Loucy (cell line): ENCODE measurements at regions not wholly inside any gene's neighbourhood (a gene's known extent, or its start where the extent isn't known, plus 50 kb on each side); places are given as distances from the start of the nearest gene placed in this dataset.

Source experiments
- H2AFZ ChIP-seq: fragments of 200-600 bp; sonication (generic); 2 replicates; pipeline ENCODE4 v1.6.0; 2016; ENCODE audit warnings: antibody characterized with exemption, mild to moderate bottlenecking, low read length, moderate library complexity
- H3F3A ChIP-seq: fragments of 200-600 bp; 2 replicates; pipeline ENCODE4 v1.6.0; 2016; ENCODE audit warnings: antibody characterized with exemption, low read depth, mild to moderate bottlenecking
- H3K27me3 ChIP-seq: fragments of 200-600 bp; sonication (generic); 2 replicates; pipeline ENCODE4 v1.6.1; 2014; ENCODE audit warnings: low read length, mild to moderate bottlenecking; ENCODE audit not compliant: insufficient read depth, poor library complexity, severe bottlenecking
- H3K36me3 ChIP-seq: fragments of 200-600 bp; sonication (generic); 2 replicates; pipeline ENCODE4 v1.6.1; 2016; ENCODE audit warnings: low read length; ENCODE audit not compliant: insufficient read depth
- H3K4me1 ChIP-seq: fragments of 200-600 bp; sonication (generic); 2 replicates; pipeline ENCODE4 v1.5.1; 2014; ENCODE audit warnings: low read length, mild to moderate bottlenecking; ENCODE audit not compliant: insufficient read depth, poor library complexity, severe bottlenecking
- H3K4me2 ChIP-seq: fragments of 200-600 bp; sonication (generic); 2 replicates; pipeline ENCODE4 v1.6.0; 2014; ENCODE audit warnings: antibody characterized with exemption, low read length, low read depth, mild to moderate bottlenecking; ENCODE audit not compliant: poor library complexity, severe bottlenecking
- H3K4me3 ChIP-seq: fragments of 200-600 bp; sonication (generic); 2 replicates; pipeline ENCODE4 v1.5.1; 2014; ENCODE audit warnings: low read length, mild to moderate bottlenecking, mixed read lengths; ENCODE audit not compliant: poor library complexity, severe bottlenecking
- H3K79me2 ChIP-seq: fragments of 200-600 bp; sonication (generic); 2 replicates; pipeline ENCODE4 v1.6.1; 2014; ENCODE audit warnings: low read length; ENCODE audit not compliant: insufficient read depth
- H3K9ac ChIP-seq: fragments of 200-600 bp; sonication (generic); 2 replicates; pipeline ENCODE4 v1.6.0; 2014; ENCODE audit warnings: mild to moderate bottlenecking, low read depth, low read length, moderate library complexity; ENCODE audit not compliant: poor library complexity, severe bottlenecking
- H3K9me2 ChIP-seq: fragments of 200-600 bp; sonication (generic); replicated peaks from 2 replicates; pipeline ENCODE4 v1.6.1; 2016; ENCODE audit warnings: low read depth, low read length, mixed read lengths
- H3K9me3 ChIP-seq: fragments of 200-600 bp; sonication (generic); 2 replicates; pipeline ENCODE4 v1.6.1; 2014; ENCODE audit warnings: mild to moderate bottlenecking, antibody characterized with exemption, low read length, low read depth; ENCODE audit not compliant: insufficient read depth
- H4K20me1 ChIP-seq: fragments of 200-600 bp; sonication (generic); 2 replicates; pipeline ENCODE4 v1.6.0; 2014; ENCODE audit warnings: antibody characterized with exemption, low read length, mild to moderate bottlenecking; ENCODE audit not compliant: insufficient read depth, poor library complexity, severe bottlenecking
- CTCF ChIP-seq: fragments of 200-600 bp; sonication (generic); conservative IDR thresholded peaks from 2 replicates; pipeline ENCODE4 v1.5.1; 2014; ENCODE audit warnings: mild to moderate bottlenecking, antibody characterized with exemption, low read length
- EZH2phosphoT487 ChIP-seq: fragments of 200-600 bp; IDR thresholded peaks from 2 replicates; pipeline ENCODE4 v1.6.1; 2018; ENCODE audit warnings: antibody characterized with exemption, mild to moderate bottlenecking, moderate library complexity, borderline replicate concordance

- no peak overlapping the region for H3K4me3 ChIP-seq
- H3K79me2 ChIP-seq, result no peaks in the 10 kb centered on the region
- no peaks in the 10 kb centered on the region for H3K4me1 ChIP-seq
- H4K20me1 ChIP-seq, result no peaks in the 10 kb centered on the region
- TF ChIP-seq EZH2phosphoT487, result no peak
- TF ChIP-seq CTCF, result no peak
- no peaks in the 10 kb centered on the region; the same call in 1 of the 2 replicates for H3K9me3 ChIP-seq
- no peak overlapping the region for H3K4me2 ChIP-seq
- no peaks in the 10 kb centered on the region for H3K9me2 ChIP-seq
- H3K36me3 ChIP-seq, result no peaks in the 10 kb centered on the region
- no peak overlapping the region for H2AFZ ChIP-seq
- H3K27me3 ChIP-seq, result no peaks in the 10 kb centered on the region
- H3F3A ChIP-seq, result no peaks in the 10 kb centered on the region
- no peak overlapping the region for H3K9ac ChIP-seq
Measured at GRCh38 chr16:64829678-64830077, 292.2 kb downstream of the CDH11 start.

- H2AFZ ChIP-seq, result no peak overlapping the region
- no peak overlapping the region for H3K9ac ChIP-seq
- no peak overlapping the region for H3K4me2 ChIP-seq
- H4K20me1 ChIP-seq, result no peaks in the 10 kb centered on the region
- H3K9me2 ChIP-seq, result no peaks in the 10 kb centered on the region
- no peak overlapping the region for H3K4me3 ChIP-seq
- H3K9me3 ChIP-seq, result no peaks in the 10 kb centered on the region
- H3K36me3 ChIP-seq, result no peaks in the 10 kb centered on the region
- no peaks in the 10 kb centered on the region for H3K4me1 ChIP-seq
- no peaks in the 10 kb centered on the region for H3K79me2 ChIP-seq
- no peak for TF ChIP-seq EZH2phosphoT487
- no peak for TF ChIP-seq CTCF
- H3K27me3 ChIP-seq, result no peaks in the 10 kb centered on the region
- H3F3A ChIP-seq, result no peaks in the 10 kb centered on the region
Measured at GRCh38 chr16:64826374-64826773, 295.5 kb downstream of the CDH11 start.

GRCh38 chr16:64823481-64824075 is 298.3 kb downstream of the CDH11 start:
- H3K4me2 ChIP-seq, result no peak overlapping the region
- no peaks in the 10 kb centered on the region for H3K36me3 ChIP-seq
- H3K9me3 ChIP-seq, result no peaks in the 10 kb centered on the region
- TF ChIP-seq CTCF (no peak), EZH2phosphoT487 (no peak)
- H3K4me3 ChIP-seq, result no peak overlapping the region
- no peaks in the 10 kb centered on the region for H3K27me3 ChIP-seq
- H4K20me1 ChIP-seq, result no peaks in the 10 kb centered on the region
- no peaks in the 10 kb centered on the region for H3K4me1 ChIP-seq
- H3K79me2 ChIP-seq, result no peaks in the 10 kb centered on the region
- no peak overlapping the region for H2AFZ ChIP-seq
- no peaks in the 10 kb centered on the region for H3K9me2 ChIP-seq
- H3F3A ChIP-seq, result no peaks in the 10 kb centered on the region
- no peak overlapping the region for H3K9ac ChIP-seq
